ENCODE measurements at regions not wholly inside any gene's neighbourhood (a gene's known extent, or its start where the extent isn't known, plus 50 kb on each side); places are given as distances from the start of the nearest gene placed in this dataset.

DNA sequence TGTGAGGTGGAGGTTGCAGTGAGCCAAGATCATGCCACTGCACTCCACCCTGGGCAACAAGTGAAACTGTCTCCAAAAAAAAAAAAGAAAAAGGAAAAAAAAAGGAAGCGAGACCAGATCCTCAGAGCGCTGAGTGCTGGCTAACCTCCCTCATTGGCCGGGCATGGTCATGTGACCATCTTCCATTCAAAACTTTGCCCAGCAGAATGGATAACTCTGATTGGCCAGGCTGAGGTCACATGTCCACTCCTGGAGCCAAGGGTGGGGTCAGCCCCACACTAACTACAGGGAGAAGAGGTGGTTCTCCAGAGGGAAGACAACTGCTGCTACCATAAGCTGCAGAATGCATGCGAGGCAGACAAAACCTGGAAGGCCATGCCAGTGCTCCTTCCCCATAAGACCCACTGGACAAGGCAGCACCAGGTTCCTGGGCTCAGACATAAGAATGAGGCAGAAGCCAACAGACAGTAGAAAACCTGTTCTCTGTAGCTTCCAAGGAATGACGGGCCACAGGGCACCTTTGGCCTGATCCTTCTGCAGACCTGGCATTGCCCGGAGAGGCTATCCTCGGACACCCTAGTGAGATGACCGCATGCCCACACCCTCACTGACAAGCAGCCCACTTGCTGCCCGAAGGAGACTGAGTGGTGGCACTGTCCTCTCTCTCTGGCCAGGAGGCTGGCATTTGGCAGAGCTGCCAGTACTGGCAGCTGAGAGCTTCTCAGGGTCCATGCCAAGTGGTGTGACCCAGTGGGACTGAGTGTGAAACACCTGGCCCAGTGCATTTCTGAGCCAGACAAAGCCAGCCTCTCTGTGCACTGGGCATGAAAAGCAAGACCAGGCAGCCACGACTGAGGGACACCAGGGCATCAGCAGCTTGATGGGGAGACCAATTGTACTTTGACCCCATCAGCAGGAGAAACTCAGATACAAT, 311.9 kb upstream of the SULF2 start:
- TF ChIP-seq, protein P1, sequence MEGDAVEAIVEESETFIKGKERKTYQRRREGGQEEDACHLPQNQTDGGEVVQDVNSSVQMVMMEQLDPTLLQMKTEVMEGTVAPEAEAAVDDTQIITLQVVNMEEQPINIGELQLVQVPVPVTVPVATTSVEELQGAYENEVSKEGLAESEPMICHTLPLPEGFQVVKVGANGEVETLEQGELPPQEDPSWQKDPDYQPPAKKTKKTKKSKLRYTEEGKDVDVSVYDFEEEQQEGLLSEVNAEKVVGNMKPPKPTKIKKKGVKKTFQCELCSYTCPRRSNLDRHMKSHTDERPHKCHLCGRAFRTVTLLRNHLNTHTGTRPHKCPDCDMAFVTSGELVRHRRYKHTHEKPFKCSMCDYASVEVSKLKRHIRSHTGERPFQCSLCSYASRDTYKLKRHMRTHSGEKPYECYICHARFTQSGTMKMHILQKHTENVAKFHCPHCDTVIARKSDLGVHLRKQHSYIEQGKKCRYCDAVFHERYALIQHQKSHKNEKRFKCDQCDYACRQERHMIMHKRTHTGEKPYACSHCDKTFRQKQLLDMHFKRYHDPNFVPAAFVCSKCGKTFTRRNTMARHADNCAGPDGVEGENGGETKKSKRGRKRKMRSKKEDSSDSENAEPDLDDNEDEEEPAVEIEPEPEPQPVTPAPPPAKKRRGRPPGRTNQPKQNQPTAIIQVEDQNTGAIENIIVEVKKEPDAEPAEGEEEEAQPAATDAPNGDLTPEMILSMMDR (IDR thresholded peaks at IDR 0.05): no peak
- no peak for TF ChIP-seq EZH2 (IDR thresholded peaks at IDR 0.05)
